A172 (cell line): ENCODE measurements at regions not wholly inside any gene's neighbourhood (a gene's known extent, or its start where the extent isn't known, plus 50 kb on each side); places are given as distances from the start of the nearest gene placed in this dataset.

Source experiments
- DNase-seq: peaks from one replicate; pipeline ENCODE4 v3.0.0-alpha.2; 2015; ENCODE audit warnings: low spot score

- DNase-seq: peak; percentile 2
These were observed 442.3 kb downstream of the GRB14 start for GRCh38 chr2:164178835-164179465.

GRCh38 chr2:164164602-164165001 lies 428.8 kb upstream of the FIGN start:
- DNase-seq: no peak

- no peak for DNase-seq
These were observed 419.8 kb upstream of the FIGN start for GRCh38 chr2:164155558-164155957.

- peak; percentile 26 for DNase-seq
These were observed 415.7 kb upstream of the FIGN start for GRCh38 chr2:164151522-164151921.

- no peak for DNase-seq
These were observed 414.8 kb upstream of the FIGN start for GRCh38 chr2:164150604-164151003.

- DNase-seq: no peak
These were observed 410.6 kb upstream of the FIGN start for GRCh38 chr2:164146441-164146840.

GRCh38 chr2:164145093-164145987 lies 409.5 kb upstream of the FIGN start:
- DNase-seq: peak; percentile 35

DNA sequence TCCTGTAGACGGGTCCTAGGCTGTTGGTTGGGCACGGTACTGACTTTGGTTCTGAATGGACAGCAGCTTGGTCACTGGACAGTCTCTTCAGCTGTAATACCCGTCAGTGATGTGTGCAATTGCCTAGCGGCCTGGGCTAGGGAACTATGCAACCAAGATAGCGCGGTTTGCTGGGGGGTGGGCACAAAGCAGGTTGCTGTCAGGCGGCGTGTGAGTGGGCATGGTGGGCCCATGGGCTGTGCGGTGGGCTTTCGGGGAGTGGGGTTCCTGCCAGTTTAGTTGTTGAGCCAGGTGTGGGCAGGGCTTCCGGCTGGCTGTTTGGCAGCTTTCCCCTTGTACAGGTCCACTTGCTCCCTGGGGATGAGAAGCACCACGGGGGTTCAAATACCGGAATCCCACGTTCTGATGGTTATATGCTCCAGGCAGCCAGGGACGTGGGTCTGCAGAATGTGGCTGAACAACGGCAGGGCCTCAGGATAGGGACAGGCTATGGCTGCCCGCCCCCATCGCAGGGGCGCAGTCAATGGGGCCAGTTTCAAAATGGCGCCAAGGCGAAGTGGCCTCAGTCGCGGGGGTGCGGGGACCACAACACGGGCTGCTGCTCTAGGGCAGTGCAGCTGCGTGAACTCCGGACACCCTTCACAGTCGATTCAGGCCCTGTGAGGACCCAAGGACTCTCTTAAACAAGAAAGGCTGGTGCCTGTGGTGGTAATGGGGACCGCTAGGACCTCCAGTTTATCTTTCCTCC lies 407.5 kb upstream of the FIGN start:
- no peak for DNase-seq

DNA sequence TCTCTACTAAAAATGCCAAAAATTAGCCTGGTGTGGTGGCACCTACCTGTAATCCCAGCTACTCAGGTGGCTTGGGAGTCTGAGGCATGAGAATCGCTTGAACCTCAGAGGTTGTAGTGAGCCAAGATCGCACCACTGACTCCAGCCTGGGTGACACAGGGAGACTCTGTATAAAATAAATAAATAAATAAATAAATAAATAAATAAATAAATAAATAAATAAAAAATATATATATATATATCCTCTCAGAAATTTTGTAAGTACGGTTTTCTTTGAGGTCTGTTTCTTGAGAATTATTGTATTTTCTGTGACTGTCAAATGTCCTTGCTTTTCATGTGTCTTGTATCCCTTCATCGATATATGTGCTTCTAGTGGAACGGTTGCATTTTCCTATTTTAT lies 406.9 kb upstream of the FIGN start:
- DNase-seq: no peak

DNA sequence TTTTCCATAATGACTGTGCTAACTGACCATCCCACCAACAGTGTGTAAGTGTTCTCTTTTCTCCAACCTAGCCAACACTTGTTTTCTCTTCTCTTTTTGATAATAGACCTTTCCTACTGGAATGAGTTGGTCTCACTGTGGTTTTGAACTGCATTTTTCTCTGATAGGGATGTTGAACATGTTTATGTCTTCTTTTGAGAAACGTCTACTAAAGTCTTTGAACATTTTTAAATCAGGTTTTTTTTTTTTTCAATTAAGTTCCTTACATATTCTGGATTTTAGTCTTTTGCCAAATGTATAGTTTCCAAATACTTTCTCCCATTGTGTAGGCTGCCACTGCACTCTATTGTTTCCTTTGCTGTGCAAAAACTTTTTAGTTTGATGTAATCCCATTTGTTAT lies 405.5 kb upstream of the FIGN start:
- DNase-seq: no peak

DNA sequence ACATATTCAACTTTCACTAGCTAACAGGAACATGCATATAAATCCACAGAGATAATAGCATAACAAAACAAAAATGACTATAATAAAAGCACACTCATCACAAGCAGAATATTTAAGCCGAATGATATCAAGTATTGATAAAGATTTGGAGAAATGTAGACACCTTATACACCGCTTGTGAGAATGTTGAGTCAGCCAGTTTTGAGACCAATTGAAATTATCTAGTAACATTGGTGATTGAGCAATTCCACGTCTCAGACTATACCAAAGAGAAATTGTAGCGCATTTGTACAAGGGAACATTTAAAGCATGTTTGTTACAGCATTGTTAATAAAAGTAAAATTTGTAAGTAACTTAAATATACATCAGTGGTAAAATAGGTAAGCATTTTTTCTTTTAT lies 402.9 kb upstream of the FIGN start:
- DNase-seq: no peak

- no peak for DNase-seq
These were observed 398.5 kb upstream of the FIGN start for GRCh38 chr2:164134336-164134735.

- DNase-seq: no peak
These were observed 392.2 kb upstream of the FIGN start for GRCh38 chr2:164127971-164128527.

DNA sequence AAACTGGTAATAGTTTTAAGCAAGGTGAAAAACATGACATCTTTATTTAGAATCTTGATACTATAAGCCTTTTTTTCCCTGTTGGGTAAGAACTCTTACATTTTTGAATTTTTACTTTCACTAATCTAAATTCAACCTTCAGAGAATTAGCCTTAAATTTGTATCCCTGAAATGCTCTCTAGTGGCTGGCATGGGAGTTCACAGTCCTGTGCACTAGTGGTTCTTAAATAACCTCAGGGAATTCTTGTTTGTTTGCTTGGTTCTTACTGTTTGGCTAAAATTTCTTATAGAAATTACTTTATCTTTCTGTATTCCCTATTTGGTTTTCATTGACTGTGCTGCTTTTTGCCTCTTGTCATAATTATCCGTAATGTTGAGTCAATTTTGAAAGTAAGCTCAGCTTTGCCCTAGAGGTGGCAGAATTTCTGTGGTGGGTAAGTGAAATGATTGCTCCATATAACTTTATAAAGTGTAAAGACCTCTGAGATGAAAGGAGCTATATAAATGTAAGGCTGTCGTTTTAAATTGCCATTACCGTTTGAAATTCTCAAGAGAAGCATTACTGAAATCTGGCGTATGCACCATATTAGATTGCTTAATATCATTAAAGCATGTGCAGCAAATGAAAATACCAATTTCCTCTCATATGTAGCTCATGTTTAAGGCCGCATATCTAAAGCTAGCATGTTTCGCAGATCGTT lies 391.3 kb upstream of the FIGN start:
- no peak for DNase-seq

- no peak for DNase-seq
These were observed 380.0 kb upstream of the FIGN start for GRCh38 chr2:164115806-164116205.

- no peak for DNase-seq
These were observed 379.1 kb upstream of the FIGN start for GRCh38 chr2:164114937-164115336.

GRCh38 chr2:164112105-164112504 lies 376.3 kb upstream of the FIGN start:
- no peak for DNase-seq

- no peak for DNase-seq
These were observed 374.7 kb upstream of the FIGN start for GRCh38 chr2:164110515-164110914.

- DNase-seq: no peak
These were observed 373.2 kb upstream of the FIGN start for GRCh38 chr2:164109006-164109405.

GRCh38 chr2:164103271-164103670 lies 367.5 kb upstream of the FIGN start:
- no peak for DNase-seq

DNA sequence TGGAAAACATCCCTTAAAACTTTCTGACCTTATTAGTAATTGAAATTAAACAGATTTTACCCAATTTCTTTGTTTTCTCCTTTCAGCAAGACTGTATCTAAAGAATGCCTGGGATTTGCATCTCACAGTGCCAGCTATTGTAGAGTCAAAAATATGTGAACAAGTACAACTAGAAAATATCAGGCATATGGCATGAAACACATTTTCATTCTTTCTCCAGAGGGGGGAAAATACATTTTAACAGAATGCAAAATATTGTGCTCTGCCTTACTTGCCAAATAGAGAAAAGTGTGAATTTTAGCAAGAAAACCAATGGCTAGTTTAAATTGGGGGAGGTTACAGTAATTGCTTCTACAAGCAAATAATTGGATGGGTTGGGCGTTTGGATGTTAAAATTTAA lies 366.6 kb upstream of the FIGN start:
- no peak for DNase-seq

- DNase-seq: no peak
These were observed 355.9 kb upstream of the FIGN start for GRCh38 chr2:164091673-164092072.
